ENCODE measurements at regions not wholly inside any gene's neighbourhood (a gene's known extent, or its start where the extent isn't known, plus 50 kb on each side); places are given as distances from the start of the nearest gene placed in this dataset.
"Not testable (repeated sequence)": the region's sequence is repeated elsewhere in the genome, so short reads cannot be mapped to it uniquely, and the experiment has no call there.

DNA sequence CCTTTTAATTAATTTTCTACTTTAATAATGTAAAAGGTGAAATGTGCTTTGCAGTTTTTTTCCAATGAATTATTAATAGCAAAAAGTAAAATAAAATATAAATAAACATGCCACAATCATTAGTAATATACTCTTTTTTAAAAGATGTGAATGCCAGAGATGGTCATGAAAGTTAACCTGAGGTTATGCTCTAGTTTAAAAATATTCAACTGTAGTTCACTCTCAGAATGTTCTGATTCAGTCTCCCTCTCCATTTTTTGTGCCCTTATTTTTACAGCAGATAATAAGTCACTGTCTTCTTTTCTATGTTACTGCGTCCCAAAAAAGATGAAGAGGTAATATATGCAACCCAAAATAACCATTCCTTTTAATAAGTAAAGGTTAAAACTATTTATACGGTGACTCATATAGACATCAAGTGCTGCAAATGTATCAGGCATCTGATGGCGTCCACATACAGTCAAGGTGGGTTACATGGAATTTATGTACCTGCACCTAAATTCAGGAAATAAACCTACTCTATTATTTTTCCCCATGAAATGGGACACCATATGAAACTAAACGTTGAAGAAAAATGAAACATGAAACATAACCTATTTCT lies 153.6 kb upstream of the ZNF804A start:
- H3K4me3 ChIP-seq (ENCODE audit: low read length): no peak overlapping the region
- no peaks in the 10 kb centered on the region for H3K4me1 ChIP-seq (ENCODE audit: control insufficient read depth, insufficient read depth, low read length)
- ATAC-seq (no peak), DNase-seq (no peak)
- no peaks in the 10 kb centered on the region for H3K9me3 ChIP-seq (ENCODE audit: control insufficient read depth, low read length)
- H3K27me3 ChIP-seq (ENCODE audit: control insufficient read depth, insufficient read depth): no peaks in the 10 kb centered on the region
- 71% methylated on average over 4 of the region's 4 CpGs for WGBS
- no peak overlapping the region for H3K27ac ChIP-seq (ENCODE audit: low read length)
- intact Hi-C loops (cut with DNase I): no loop called here

- no peaks in the 10 kb centered on the region for H3K9me3 ChIP-seq (ENCODE audit: control insufficient read depth, low read length)
- WGBS: 87% methylated on average over 2 of the region's 2 CpGs
Measured at GRCh38 chr2:184449760-184450159, 148.6 kb upstream of the ZNF804A start.

DNA sequence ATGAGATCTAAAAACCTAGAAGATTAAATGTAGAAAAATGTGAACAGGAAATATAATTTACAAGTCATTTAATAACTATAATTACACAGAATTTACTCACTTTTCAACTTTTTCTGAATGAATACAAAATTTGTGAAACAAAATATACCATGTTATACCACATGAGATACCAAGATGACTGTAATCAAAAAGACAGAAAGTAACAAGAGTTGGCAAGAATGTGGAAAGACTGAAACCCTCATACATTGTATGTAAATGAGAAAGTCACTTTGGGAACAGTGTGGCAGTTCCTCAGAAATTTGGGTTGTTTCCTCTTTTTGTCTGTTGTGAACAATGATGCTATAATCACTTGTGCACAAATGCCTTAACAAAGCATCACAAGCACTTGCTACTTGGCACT lies 145.4 kb upstream of the ZNF804A start:
- no peaks in the 10 kb centered on the region for H3K9me3 ChIP-seq (ENCODE audit: control insufficient read depth, low read length)
- no peak for ATAC-seq
- no peak overlapping the region for H3K4me3 ChIP-seq (ENCODE audit: low read length)
- no peaks in the 10 kb centered on the region for H3K27me3 ChIP-seq (ENCODE audit: control insufficient read depth, insufficient read depth)
- H3K27ac ChIP-seq (ENCODE audit: low read length): no peak overlapping the region
- DNase-seq: no peak
- intact Hi-C loops (cut with DNase I): no loop called here
- H3K4me1 ChIP-seq (ENCODE audit: control insufficient read depth, insufficient read depth, low read length): no peaks in the 10 kb centered on the region

More at GRCh38 chr2:184449760-184450159, 148.6 kb upstream of the ZNF804A start:
- Histone ChIP-seq H3K27me3 (ENCODE audit: control insufficient read depth, insufficient read depth) (no peaks in the 10 kb centered on the region), H3K27ac (ENCODE audit: low read length) (no peak overlapping the region), H3K4me3 (ENCODE audit: low read length) (no peak overlapping the region), H3K4me1 (ENCODE audit: control insufficient read depth, insufficient read depth, low read length) (no peaks in the 10 kb centered on the region)
- ATAC-seq (no peak), DNase-seq (no peak)
- intact Hi-C loops (cut with DNase I): no loop called here

DNA sequence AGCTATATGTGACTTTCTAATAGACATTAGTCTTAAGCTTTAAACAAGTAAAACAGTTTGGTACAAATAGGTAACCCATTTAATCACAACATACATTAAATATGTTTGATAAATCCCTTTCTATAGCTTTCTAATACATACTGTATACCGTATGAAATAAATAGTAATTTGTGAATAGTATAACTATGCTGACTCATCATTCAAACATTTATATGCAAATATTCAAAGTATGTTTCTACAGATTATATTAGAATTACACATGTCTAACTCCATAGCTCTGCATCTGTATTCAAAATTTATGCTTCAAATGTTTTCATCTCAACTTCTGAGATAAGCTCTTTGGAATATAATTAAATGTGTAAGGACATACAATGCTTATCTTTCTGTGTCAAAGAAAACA lies 142.7 kb upstream of the ZNF804A start:
- DNase-seq (no peak), ATAC-seq (no peak)
- Histone ChIP-seq H3K4me3 (ENCODE audit: low read length) (no peak overlapping the region), H3K27ac (ENCODE audit: low read length) (no peak overlapping the region), H3K27me3 (ENCODE audit: control insufficient read depth, insufficient read depth) (no peaks in the 10 kb centered on the region), H3K4me1 (ENCODE audit: control insufficient read depth, insufficient read depth, low read length) (no peaks in the 10 kb centered on the region), H3K9me3 (ENCODE audit: control insufficient read depth, low read length) (no peaks in the 10 kb centered on the region)
- intact Hi-C loops (cut with DNase I): no loop called here
- WGBS: 61% methylated on average over 1 of the region's 1 CpG

GRCh38 chr2:184456693-184457092 lies 141.6 kb upstream of the ZNF804A start:
- 93% methylated on average over 10 of the region's 10 CpGs for WGBS
- ATAC-seq; intact Hi-C loops (cut with DNase I): not testable (repeated sequence)

DNA sequence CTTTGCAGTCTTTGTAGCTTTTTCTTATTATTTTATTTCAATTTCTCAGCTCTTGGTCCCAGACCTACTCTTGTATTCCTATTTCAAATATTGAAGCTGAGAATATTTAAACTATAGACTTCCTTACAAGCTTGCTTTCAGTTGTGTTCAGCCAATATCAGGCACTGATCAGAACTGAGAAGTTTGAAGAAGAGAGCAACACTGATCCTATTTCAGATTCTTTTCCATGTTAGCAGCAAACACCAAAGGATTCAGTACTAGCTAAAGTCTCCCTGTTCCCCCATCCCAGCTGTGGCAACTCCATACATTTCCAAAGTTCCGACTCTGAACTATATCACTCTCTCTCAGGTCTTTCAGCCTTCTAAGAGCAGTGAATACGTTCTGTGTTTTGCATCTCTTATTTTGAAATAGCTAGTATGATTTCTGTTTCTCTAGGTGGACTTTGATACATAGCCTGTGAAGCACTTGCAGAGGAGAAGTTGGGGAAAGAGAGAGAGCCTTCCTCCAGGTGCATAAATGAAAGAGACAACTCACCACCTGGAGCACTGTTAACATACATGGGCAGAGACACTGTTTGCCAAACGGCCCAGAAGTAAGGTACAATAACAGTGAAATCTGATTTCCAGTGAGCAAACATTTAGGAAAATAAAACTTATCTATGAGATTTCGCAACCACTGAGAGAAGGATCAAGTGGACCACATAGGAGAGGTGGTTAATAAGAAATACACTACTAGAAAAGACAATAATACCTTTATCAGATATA lies 135.0 kb upstream of the ZNF804A start:
- intact Hi-C loops (cut with DNase I): no loop called here
- WGBS: 57% methylated on average over 4 of the region's 4 CpGs
- no peaks in the 10 kb centered on the region for H3K4me1 ChIP-seq (ENCODE audit: control insufficient read depth, insufficient read depth, low read length)
- H3K9me3 ChIP-seq (ENCODE audit: control insufficient read depth, low read length): no peaks in the 10 kb centered on the region
- DNase-seq (no peak), ATAC-seq (no peak)
- no peaks in the 10 kb centered on the region for H3K27me3 ChIP-seq (ENCODE audit: control insufficient read depth, insufficient read depth)
- H3K4me3 ChIP-seq (ENCODE audit: low read length): no peak overlapping the region
- no peak overlapping the region for H3K27ac ChIP-seq (ENCODE audit: low read length)

More at GRCh38 chr2:184456693-184457092, 141.6 kb upstream of the ZNF804A start:
- H3K4me1 ChIP-seq (ENCODE audit: control insufficient read depth, insufficient read depth, low read length); H3K27ac ChIP-seq (ENCODE audit: low read length); H3K4me3 ChIP-seq (ENCODE audit: low read length); H3K9me3 ChIP-seq (ENCODE audit: control insufficient read depth, low read length); H3K27me3 ChIP-seq (ENCODE audit: control insufficient read depth, insufficient read depth): not testable (repeated sequence)
- peak in 1 of 3 donors; percentile 23 for DNase-seq

DNA sequence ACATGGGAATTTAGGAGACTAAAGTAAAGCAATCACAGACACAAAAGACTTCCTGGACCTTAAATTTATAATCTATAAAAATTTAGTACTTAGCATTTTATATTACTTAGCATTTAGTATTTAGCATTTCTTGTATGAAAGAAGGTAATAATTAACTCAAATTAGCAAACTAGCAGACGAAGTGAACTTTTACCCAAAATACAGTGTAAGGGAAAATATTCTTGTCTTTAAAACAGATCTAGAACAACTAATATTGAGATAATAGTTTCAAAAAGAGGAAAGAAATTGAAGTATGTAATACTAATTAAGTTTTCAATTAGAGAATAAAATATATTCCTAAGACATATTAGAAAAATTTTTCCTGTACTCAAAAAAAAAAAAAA lies 134.5 kb upstream of the ZNF804A start:
- ATAC-seq (no peak), DNase-seq (no peak)
- Histone ChIP-seq H3K9me3 (ENCODE audit: control insufficient read depth, low read length) (no peaks in the 10 kb centered on the region), H3K4me1 (ENCODE audit: control insufficient read depth, insufficient read depth, low read length) (no peaks in the 10 kb centered on the region), H3K4me3 (ENCODE audit: low read length) (no peak overlapping the region), H3K27me3 (ENCODE audit: control insufficient read depth, insufficient read depth) (no peaks in the 10 kb centered on the region), H3K27ac (ENCODE audit: low read length) (no peak overlapping the region)
- intact Hi-C loops (cut with DNase I): no loop called here
- 63% methylated on average over 1 of the region's 1 CpG for WGBS

- WGBS: 55% methylated on average over 3 of the region's 3 CpGs
- Histone ChIP-seq H3K27me3 (ENCODE audit: control insufficient read depth, insufficient read depth) (no peaks in the 10 kb centered on the region), H3K4me1 (ENCODE audit: control insufficient read depth, insufficient read depth, low read length) (no peaks in the 10 kb centered on the region), H3K9me3 (ENCODE audit: control insufficient read depth, low read length) (no peaks in the 10 kb centered on the region), H3K4me3 (ENCODE audit: low read length) (no peak overlapping the region), H3K27ac (ENCODE audit: low read length) (no peak overlapping the region)
- no peak for DNase-seq
- no peak for ATAC-seq
- intact Hi-C loops (cut with DNase I): no loop called here
Measured at GRCh38 chr2:184468826-184469225, 129.5 kb upstream of the ZNF804A start.

GRCh38 chr2:184472481-184472880 lies 125.8 kb upstream of the ZNF804A start:
- H3K9me3 ChIP-seq (ENCODE audit: control insufficient read depth, low read length): no peaks in the 10 kb centered on the region
- 89% methylated on average over 1 of the region's 1 CpG for WGBS
- no peaks in the 10 kb centered on the region for H3K4me1 ChIP-seq (ENCODE audit: control insufficient read depth, insufficient read depth, low read length)
- ATAC-seq (no peak), DNase-seq (no peak)
- no peaks in the 10 kb centered on the region for H3K27me3 ChIP-seq (ENCODE audit: control insufficient read depth, insufficient read depth)
- intact Hi-C loops (cut with DNase I): no loop called here
- H3K4me3 ChIP-seq (ENCODE audit: low read length): no peak overlapping the region
- no peak overlapping the region for H3K27ac ChIP-seq (ENCODE audit: low read length)

DNA sequence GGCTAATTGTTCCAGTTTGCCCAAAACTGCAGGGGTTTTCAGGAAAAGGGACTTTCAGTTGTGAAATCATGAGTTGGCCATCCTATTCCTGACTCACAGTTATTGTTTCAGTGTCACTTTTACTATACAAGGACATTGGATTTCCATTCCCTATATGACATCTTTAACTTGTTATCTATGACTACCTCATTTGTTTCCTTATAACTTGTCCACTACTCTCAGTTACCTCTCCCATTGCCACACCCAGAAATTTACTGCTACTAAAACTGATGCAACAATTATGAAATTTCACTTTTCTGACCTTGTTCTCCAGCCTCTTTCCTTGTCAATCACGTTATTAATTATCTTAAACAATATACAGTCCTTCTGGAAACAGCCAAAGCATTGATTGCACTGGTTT lies 116.5 kb upstream of the ZNF804A start:
- no peaks in the 10 kb centered on the region for H3K4me1 ChIP-seq (ENCODE audit: control insufficient read depth, insufficient read depth, low read length)
- no peak for ATAC-seq
- no peaks in the 10 kb centered on the region for H3K27me3 ChIP-seq (ENCODE audit: control insufficient read depth, insufficient read depth)
- no peak overlapping the region for H3K27ac ChIP-seq (ENCODE audit: low read length)
- H3K9me3 ChIP-seq (ENCODE audit: control insufficient read depth, low read length): no peaks in the 10 kb centered on the region
- WGBS: 29% methylated on average over 1 of the region's 1 CpG
- no peak for DNase-seq
- no peak overlapping the region for H3K4me3 ChIP-seq (ENCODE audit: low read length)
- intact Hi-C loops (cut with DNase I): no loop called here

GRCh38 chr2:184498936-184499335 lies 99.4 kb upstream of the ZNF804A start:
- no peak overlapping the region for H3K4me3 ChIP-seq (ENCODE audit: low read length)
- intact Hi-C loops (cut with DNase I): no loop called here
- H3K27ac ChIP-seq (ENCODE audit: low read length): no peak overlapping the region
- no peaks in the 10 kb centered on the region for H3K27me3 ChIP-seq (ENCODE audit: control insufficient read depth, insufficient read depth)
- WGBS: 80% methylated on average over 2 of the region's 2 CpGs
- no peaks in the 10 kb centered on the region for H3K4me1 ChIP-seq (ENCODE audit: control insufficient read depth, insufficient read depth, low read length)
- ATAC-seq (no peak), DNase-seq (no peak)
- no peaks in the 10 kb centered on the region for H3K9me3 ChIP-seq (ENCODE audit: control insufficient read depth, low read length)

DNA sequence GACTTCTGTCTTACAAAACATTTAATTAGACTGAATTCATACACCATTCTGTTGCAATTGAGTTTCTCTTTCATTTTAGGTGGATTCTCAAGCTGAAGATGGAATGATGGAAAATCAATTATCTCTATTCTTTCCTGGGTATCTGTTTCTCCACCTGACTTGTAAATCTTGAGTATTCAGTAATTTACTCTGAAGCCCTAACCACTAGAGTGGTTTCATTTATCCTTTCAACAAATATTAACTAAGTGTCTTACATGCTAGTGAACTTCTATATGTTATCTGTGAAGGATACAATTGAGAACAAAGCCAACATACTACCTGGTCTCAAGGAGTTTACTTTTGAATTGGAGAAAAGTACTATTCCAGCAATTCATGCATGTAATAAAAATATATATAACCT lies 94.1 kb upstream of the ZNF804A start:
- H3K4me1 ChIP-seq (ENCODE audit: control insufficient read depth, insufficient read depth, low read length): no peaks in the 10 kb centered on the region
- no peak for ATAC-seq
- H3K27me3 ChIP-seq (ENCODE audit: control insufficient read depth, insufficient read depth): no peaks in the 10 kb centered on the region
- H3K9me3 ChIP-seq (ENCODE audit: control insufficient read depth, low read length): no peaks in the 10 kb centered on the region
- no peak overlapping the region for H3K4me3 ChIP-seq (ENCODE audit: low read length)
- no peak for DNase-seq
- intact Hi-C loops (cut with DNase I): no loop called here
- no peak overlapping the region for H3K27ac ChIP-seq (ENCODE audit: low read length)
